Activated naive CD8-positive, alpha-beta T cell treated with anti-CD3 and anti-CD28 coated beads, Interleukin-2, amount 50 U/mL, for 24 hours (primary cell): ENCODE measurements at regions not wholly inside any gene's neighbourhood (a gene's known extent, or its start where the extent isn't known, plus 50 kb on each side); places are given as distances from the start of the nearest gene placed in this dataset.
"Not testable (repeated sequence)": the region's sequence is repeated elsewhere in the genome, so short reads cannot be mapped to it uniquely, and the experiment has no call there.

Source experiments
- ATAC-seq: fragments of 150-1000 bp; cut with Tn5 transposase; one replicate; pipeline ENCODE4 v1.10.0; 2021
- DNase-seq: peaks from one replicate; pipeline ENCODE4 v3.0.0; 2021
- H3K27ac Mint-ChIP-seq: one replicate; pipeline ENCODE4 v1.8.0; 2021; ENCODE audit warnings: mild to moderate bottlenecking, mixed read lengths
- H3K27me3 Mint-ChIP-seq: one replicate; pipeline ENCODE4 v1.8.0; 2021; ENCODE audit warnings: mixed read lengths
- H3K36me3 Mint-ChIP-seq: one replicate; pipeline ENCODE4 v1.8.0; 2021; ENCODE audit warnings: low read depth, mixed read lengths
- H3K4me1 Mint-ChIP-seq: one replicate; pipeline ENCODE4 v1.8.0; 2021; ENCODE audit warnings: mixed read lengths
- H3K4me3 Mint-ChIP-seq: one replicate; pipeline ENCODE4 v1.8.0; 2021; ENCODE audit warnings: mild to moderate bottlenecking, moderate library complexity, mixed read lengths
- H3K9me3 Mint-ChIP-seq: one replicate; pipeline ENCODE4 v1.8.0; 2021; ENCODE audit warnings: mixed read lengths

- ATAC-seq (no peak), DNase-seq (no peak)
- H3K27me3 Mint-ChIP-seq, result no peaks in the 10 kb centered on the region
- peaks cover 3% of the 10 kb centered on the region for H3K9me3 Mint-ChIP-seq
- H3K4me3 Mint-ChIP-seq, result no peak overlapping the region
- H3K36me3 Mint-ChIP-seq, result no peaks in the 10 kb centered on the region
- no peak overlapping the region for H3K27ac Mint-ChIP-seq
- H3K4me1 Mint-ChIP-seq, result no peaks in the 10 kb centered on the region
Observed at GRCh38 chr3:89533275-89533674, 425.9 kb downstream of the EPHA3 start.

- not testable (repeated sequence) for H3K4me3 Mint-ChIP-seq, H3K27me3 Mint-ChIP-seq, H3K27ac Mint-ChIP-seq, ATAC-seq, H3K4me1 Mint-ChIP-seq, DNase-seq, H3K36me3 Mint-ChIP-seq
- peaks cover 26% of the 10 kb centered on the region for H3K9me3 Mint-ChIP-seq
Observed at GRCh38 chr3:89554587-89554986, 447.2 kb downstream of the EPHA3 start.

- ATAC-seq (no peak), DNase-seq (no peak)
- H3K36me3 Mint-ChIP-seq, result no peaks in the 10 kb centered on the region
- no peak overlapping the region for H3K4me3 Mint-ChIP-seq
- no peaks in the 10 kb centered on the region for H3K4me1 Mint-ChIP-seq
- H3K9me3 Mint-ChIP-seq, result peaks cover 23% of the 10 kb centered on the region
- H3K27me3 Mint-ChIP-seq, result no peaks in the 10 kb centered on the region
- no peak overlapping the region for H3K27ac Mint-ChIP-seq
Observed at GRCh38 chr3:89558711-89559110, 451.3 kb downstream of the EPHA3 start.

- Mint-ChIP-seq H3K4me1 (no peaks in the 10 kb centered on the region), H3K9me3 (peaks cover 32% of the 10 kb centered on the region), H3K4me3 (no peak overlapping the region), H3K36me3 (no peaks in the 10 kb centered on the region), H3K27me3 (no peaks in the 10 kb centered on the region), H3K27ac (no peak overlapping the region)
- ATAC-seq (no peak), DNase-seq (no peak)
Observed at GRCh38 chr3:89560568-89560967, 453.1 kb downstream of the EPHA3 start.

- Mint-ChIP-seq H3K4me1 (no peaks in the 10 kb centered on the region), H3K27me3 (no peaks in the 10 kb centered on the region), H3K4me3 (no peak overlapping the region), H3K36me3 (no peaks in the 10 kb centered on the region), H3K9me3 (peaks cover 35% of the 10 kb centered on the region), H3K27ac (no peak overlapping the region)
- DNase-seq, result no peak
- no peak for ATAC-seq
Observed at GRCh38 chr3:89562373-89562772, 455.0 kb downstream of the EPHA3 start.

- H3K4me1 Mint-ChIP-seq, result no peaks in the 10 kb centered on the region
- H3K27ac Mint-ChIP-seq, result no peak overlapping the region
- peaks cover 35% of the 10 kb centered on the region for H3K9me3 Mint-ChIP-seq
- no peaks in the 10 kb centered on the region for H3K36me3 Mint-ChIP-seq
- H3K4me3 Mint-ChIP-seq, result no peak overlapping the region
- no peaks in the 10 kb centered on the region for H3K27me3 Mint-ChIP-seq
- no peak for ATAC-seq
- no peak for DNase-seq
Observed at GRCh38 chr3:89565098-89565497, 457.7 kb downstream of the EPHA3 start.

- ATAC-seq, result no peak
- Mint-ChIP-seq H3K4me3 (no peak overlapping the region), H3K27ac (no peak overlapping the region), H3K36me3 (no peaks in the 10 kb centered on the region), H3K27me3 (no peaks in the 10 kb centered on the region), H3K4me1 (no peaks in the 10 kb centered on the region), H3K9me3 (peaks cover 19% of the 10 kb centered on the region)
- no peak for DNase-seq
Observed at GRCh38 chr3:89570465-89570864, 463.0 kb downstream of the EPHA3 start.

GRCh38 chr3:89571298-89571697 is 463.9 kb downstream of the EPHA3 start:
- H3K27me3 Mint-ChIP-seq, result no peaks in the 10 kb centered on the region
- ATAC-seq (no peak), DNase-seq (no peak)
- no peak overlapping the region for H3K4me3 Mint-ChIP-seq
- H3K27ac Mint-ChIP-seq, result no peak overlapping the region
- peaks cover 12% of the 10 kb centered on the region for H3K9me3 Mint-ChIP-seq
- H3K36me3 Mint-ChIP-seq, result no peaks in the 10 kb centered on the region
- H3K4me1 Mint-ChIP-seq, result no peaks in the 10 kb centered on the region

GRCh38 chr3:89571707-89572106 is 464.3 kb downstream of the EPHA3 start:
- H3K4me3 Mint-ChIP-seq, result no peak overlapping the region
- H3K9me3 Mint-ChIP-seq, result peaks cover 12% of the 10 kb centered on the region
- no peak for ATAC-seq
- H3K4me1 Mint-ChIP-seq, result no peaks in the 10 kb centered on the region
- H3K27ac Mint-ChIP-seq, result no peak overlapping the region
- no peaks in the 10 kb centered on the region for H3K27me3 Mint-ChIP-seq
- no peaks in the 10 kb centered on the region for H3K36me3 Mint-ChIP-seq
- no peak for DNase-seq

- H3K27me3 Mint-ChIP-seq, result no peaks in the 10 kb centered on the region
- H3K4me3 Mint-ChIP-seq, result no peak overlapping the region
- H3K4me1 Mint-ChIP-seq, result no peaks in the 10 kb centered on the region
- no peaks in the 10 kb centered on the region for H3K36me3 Mint-ChIP-seq
- H3K27ac Mint-ChIP-seq, result no peak overlapping the region
- DNase-seq (no peak), ATAC-seq (no peak)
- H3K9me3 Mint-ChIP-seq, result peaks cover 12% of the 10 kb centered on the region
Observed at GRCh38 chr3:89572261-89572660, 464.8 kb downstream of the EPHA3 start.

GRCh38 chr3:89576417-89576816 is 469.0 kb downstream of the EPHA3 start:
- Mint-ChIP-seq H3K27ac (no peak overlapping the region), H3K27me3 (no peaks in the 10 kb centered on the region), H3K9me3 (peaks cover 7% of the 10 kb centered on the region), H3K4me3 (no peak overlapping the region), H3K36me3 (no peaks in the 10 kb centered on the region), H3K4me1 (no peaks in the 10 kb centered on the region)
- ATAC-seq, result no peak
- no peak for DNase-seq

- Mint-ChIP-seq H3K27me3 (no peaks in the 10 kb centered on the region), H3K9me3 (peaks cover 12% of the 10 kb centered on the region), H3K4me1 (no peaks in the 10 kb centered on the region), H3K36me3 (no peaks in the 10 kb centered on the region), H3K4me3 (no peak overlapping the region), H3K27ac (no peak overlapping the region)
- ATAC-seq (no peak), DNase-seq (no peak)
Observed at GRCh38 chr3:89577637-89578530, 470.5 kb downstream of the EPHA3 start.

GRCh38 chr3:89580859-89581258 is 473.4 kb downstream of the EPHA3 start:
- Mint-ChIP-seq H3K4me3 (no peak overlapping the region), H3K27me3 (no peaks in the 10 kb centered on the region), H3K27ac (no peak overlapping the region), H3K4me1 (no peaks in the 10 kb centered on the region), H3K9me3 (peaks cover 5% of the 10 kb centered on the region), H3K36me3 (no peaks in the 10 kb centered on the region)
- DNase-seq (no peak), ATAC-seq (no peak)

GRCh38 chr3:89584398-89584797 is 477.0 kb downstream of the EPHA3 start:
- peaks cover 7% of the 10 kb centered on the region for H3K9me3 Mint-ChIP-seq
- H3K27ac Mint-ChIP-seq, result no peak overlapping the region
- no peak for DNase-seq
- H3K36me3 Mint-ChIP-seq, result no peaks in the 10 kb centered on the region
- H3K4me3 Mint-ChIP-seq, result no peak overlapping the region
- no peaks in the 10 kb centered on the region for H3K4me1 Mint-ChIP-seq
- ATAC-seq, result no peak
- H3K27me3 Mint-ChIP-seq, result no peaks in the 10 kb centered on the region

- ATAC-seq (no peak), DNase-seq (no peak)
- Mint-ChIP-seq H3K4me3 (no peak overlapping the region), H3K27me3 (no peaks in the 10 kb centered on the region), H3K4me1 (no peaks in the 10 kb centered on the region), H3K9me3 (peaks cover 7% of the 10 kb centered on the region), H3K36me3 (no peaks in the 10 kb centered on the region), H3K27ac (no peak overlapping the region)
Observed at GRCh38 chr3:89586256-89586655, 478.8 kb downstream of the EPHA3 start.

GRCh38 chr3:89586676-89587075 is 479.3 kb downstream of the EPHA3 start:
- no peak for ATAC-seq
- Mint-ChIP-seq H3K9me3 (peaks cover 7% of the 10 kb centered on the region), H3K4me3 (no peak overlapping the region), H3K27me3 (no peaks in the 10 kb centered on the region), H3K4me1 (no peaks in the 10 kb centered on the region), H3K36me3 (no peaks in the 10 kb centered on the region), H3K27ac (no peak overlapping the region)
- no peak for DNase-seq
